Upper lobe of left lung (tissue), 6 donors: ENCODE measurements at regions not wholly inside any gene's neighbourhood (a gene's known extent, or its start where the extent isn't known, plus 50 kb on each side); places are given as distances from the start of the nearest gene placed in this dataset.

Source experiments
- ATAC-seq, 2 donors: fragments of 200-7000 bp; cut with Tn5 transposase; one replicate each; pipeline ENCODE4 v1.9.1; 2022; ENCODE audit warnings: mild to moderate bottlenecking in 2 of 2, moderate library complexity in 2 of 2; ENCODE audit not compliant: low FRiP score in 2 of 2
- DNase-seq, 2 donors: peaks; one replicate each; pipeline ENCODE4 v3.0.0-alpha.2; 2019 to 2020
- H3K27ac ChIP-seq, 4 donors: fragments of 200-600 bp; sonication (generic); one replicate each; pipeline ENCODE4 v1.5.1; 2016 to 2019
- H3K27me3 ChIP-seq, 4 donors: fragments of 200-600 bp; sonication (generic); one replicate each; pipeline ENCODE4 v1.5.1; 2017 to 2019
- H3K36me3 ChIP-seq, 4 donors: fragments of 200-600 bp; sonication (generic); one replicate each; pipeline ENCODE4 v1.5.1; 2016 to 2019
- H3K4me1 ChIP-seq, 4 donors: fragments of 200-600 bp; sonication (generic); one replicate each; pipeline ENCODE4 v1.5.1; 2018 to 2019
- H3K4me3 ChIP-seq, 4 donors: fragments of 200-600 bp; sonication (generic); one replicate each; pipeline ENCODE4 v1.5.1; 2017 to 2019; ENCODE audit warnings: mild to moderate bottlenecking in 2 of 4, moderate library complexity in 1 of 4
- H3K9me3 ChIP-seq, 4 donors: fragments of 200-600 bp; sonication (generic); one replicate each; pipeline ENCODE4 v1.5.1; 2018 to 2019
- CTCF ChIP-seq, 6 experiments: fragments of 450-650 bp in 4 of 6; fragments of 200-600 bp in 2 of 6; sonication (generic) in 2 of 6; IDR thresholded peaks; one replicate each; pipeline ENCODE4 v1.5.1; 2016 to 2019; ENCODE audit warnings: antibody characterized with exemption in 6 of 6
- EP300 ChIP-seq, 4 donors: sonication (generic); formaldehyde crosslinking; IDR thresholded peaks; one replicate each; pipeline ENCODE4 v1.5.1; 2017; ENCODE audit warnings: antibody characterized with exemption in 4 of 4, control low read depth in 2 of 4
- POLR2A ChIP-seq, 4 donors: fragments of 450-650 bp; IDR thresholded peaks; one replicate each; pipeline ENCODE4 v1.5.1; 2016 to 2017; ENCODE audit warnings: antibody characterized with exemption in 4 of 4, mild to moderate bottlenecking in 2 of 4
- POLR2AphosphoS5 ChIP-seq, 2 donors: sonication (generic); formaldehyde crosslinking; IDR thresholded peaks; one replicate each; pipeline ENCODE4 v1.5.1; 2017; ENCODE audit warnings: antibody characterized with exemption in 2 of 2
- WGBS, 2 donors: methylation state at CpG; one replicate each; pipeline ENCODE4 v1.1.5; 2017 to 2018; 5-methylcytosine and 5-hydroxymethylcytosine counted together
- donor health status: DM: no; HTN: no; CAD: no; lungs with moderate emphysema.
- donor health status: DM: no; HTN: yes; CAD: no; lungs with severe emphysema.

DNA sequence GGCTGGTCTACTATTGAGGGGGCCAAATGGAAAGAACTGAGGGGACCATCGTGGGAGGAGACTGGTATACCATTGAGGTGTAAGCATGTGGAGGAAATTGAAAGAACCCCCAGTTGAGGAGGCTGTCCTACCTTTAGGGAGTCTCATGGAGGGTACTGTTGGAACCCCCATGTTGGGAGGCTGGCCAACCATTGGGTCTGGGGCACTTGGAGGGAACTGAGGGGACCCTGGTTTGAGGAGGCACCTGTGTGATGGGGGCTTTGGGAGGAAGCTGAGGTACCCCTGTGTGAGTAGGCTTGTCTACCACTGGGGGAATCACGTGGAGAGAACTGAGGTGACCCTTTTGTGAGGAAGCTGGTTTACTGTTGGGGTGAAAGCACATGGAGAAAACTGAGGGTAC lies 157.5 kb downstream of the FBLN2 start:
- 69 to 81% methylated on average over 2 of the region's 2 CpGs for WGBS, 2 donors
- Histone ChIP-seq H3K4me1 (no peaks in the 10 kb centered on the region), H3K9me3 (peaks cover 0 to 6% (median 0%) of the 10 kb centered on the region in 4 donors), H3K36me3 (no peaks in the 10 kb centered on the region), H3K27me3 (no peaks in the 10 kb centered on the region), H3K4me3 (no peak overlapping the region), H3K27ac (no peak overlapping the region)
- peak in 1 of 2 donors; percentile 1 for DNase-seq
- no peak for ATAC-seq
- no peak for TF ChIP-seq POLR2AphosphoS5 (IDR thresholded peaks at IDR 0.05)
- TF ChIP-seq POLR2A (IDR thresholded peaks at IDR 0.05), result no peak
- no peak for TF ChIP-seq EP300 (IDR thresholded peaks at IDR 0.05)
- no peak for TF ChIP-seq CTCF (IDR thresholded peaks at IDR 0.05)

GRCh38 chr3:13705702-13706280 lies 156.9 kb downstream of the FBLN2 start:
- ATAC-seq (no peak), DNase-seq (peak in 1 of 2 donors; percentile 3)
- WGBS, 2 donors, result 81 to 90% methylated on average over 4 of the region's 4 CpGs
- Histone ChIP-seq H3K4me3 (no peak overlapping the region), H3K9me3 (peaks cover 0 to 6% (median 0%) of the 10 kb centered on the region in 4 donors), H3K27me3 (no peaks in the 10 kb centered on the region), H3K36me3 (no peaks in the 10 kb centered on the region), H3K4me1 (no peaks in the 10 kb centered on the region), H3K27ac (no peak overlapping the region)
- TF ChIP-seq CTCF (IDR thresholded peaks at IDR 0.05), result no peak

- H3K27ac ChIP-seq, result no peak overlapping the region
- no peaks in the 10 kb centered on the region for H3K27me3 ChIP-seq
- no peaks in the 10 kb centered on the region for H3K36me3 ChIP-seq
- no peak for TF ChIP-seq POLR2AphosphoS5 (IDR thresholded peaks at IDR 0.05)
- TF ChIP-seq POLR2A (IDR thresholded peaks at IDR 0.05), result no peak
- TF ChIP-seq CTCF (IDR thresholded peaks at IDR 0.05), result no peak
- no peak for TF ChIP-seq EP300 (IDR thresholded peaks at IDR 0.05)
- 79 to 88% methylated on average over 3 of the region's 3 CpGs for WGBS, 2 donors
- no peak overlapping the region for H3K4me3 ChIP-seq
- peaks cover 0 to 6% (median 0%) of the 10 kb centered on the region in 4 donors for H3K9me3 ChIP-seq
- no peaks in the 10 kb centered on the region for H3K4me1 ChIP-seq
- ATAC-seq (no peak), DNase-seq (no peak)
Measured at GRCh38 chr3:13705051-13705450, 156.1 kb downstream of the FBLN2 start.

- TF ChIP-seq POLR2A (IDR thresholded peaks at IDR 0.05) (no peak), CTCF (IDR thresholded peaks at IDR 0.05) (no peak), POLR2AphosphoS5 (IDR thresholded peaks at IDR 0.05) (no peak), EP300 (IDR thresholded peaks at IDR 0.05) (no peak)
- Histone ChIP-seq H3K27me3 (no peaks in the 10 kb centered on the region), H3K4me1 (no peaks in the 10 kb centered on the region), H3K36me3 (no peaks in the 10 kb centered on the region), H3K4me3 (no peak overlapping the region), H3K9me3 (peaks cover 0 to 6% (median 0%) of the 10 kb centered on the region in 4 donors), H3K27ac (no peak overlapping the region)
- WGBS, 2 donors, result 92 to 93% methylated on average over 6 of the region's 6 CpGs
- DNase-seq (no peak), ATAC-seq (no peak)
Measured at GRCh38 chr3:13704174-13704573, 155.2 kb downstream of the FBLN2 start.

GRCh38 chr3:13703071-13703470 lies 154.1 kb downstream of the FBLN2 start:
- no peak for DNase-seq

More at GRCh38 chr3:13703071-13703470, 154.1 kb downstream of the FBLN2 start:
- Histone ChIP-seq H3K4me3 (no peak overlapping the region), H3K4me1 (no peaks in the 10 kb centered on the region), H3K27ac (no peak overlapping the region), H3K27me3 (no peaks in the 10 kb centered on the region), H3K36me3 (no peaks in the 10 kb centered on the region), H3K9me3 (peaks cover 0 to 6% (median 0%) of the 10 kb centered on the region in 4 donors)
- ATAC-seq, result no peak
- 76 to 86% methylated on average over 5 of the region's 5 CpGs for WGBS, 2 donors
- TF ChIP-seq CTCF (IDR thresholded peaks at IDR 0.05) (no peak), POLR2AphosphoS5 (IDR thresholded peaks at IDR 0.05) (no peak), EP300 (IDR thresholded peaks at IDR 0.05) (no peak), POLR2A (IDR thresholded peaks at IDR 0.05) (no peak)
